ENCODE measurements at regions not wholly inside any gene's neighbourhood (a gene's known extent, or its start where the extent isn't known, plus 50 kb on each side); places are given as distances from the start of the nearest gene placed in this dataset.

GRCh38 chr18:78497641-78498040 lies 482.0 kb upstream of the SALL3 start:
- Histone ChIP-seq H3K4me1 (ENCODE audit: control insufficient read depth, low read length) (no peaks in the 10 kb centered on the region), H3F3A (ENCODE audit: control insufficient read depth, insufficient read depth) (no peaks in the 10 kb centered on the region), H3K27me3 (ENCODE audit: control insufficient read depth, low read length) (no peaks in the 10 kb centered on the region), H3K9me2 (replicated peaks; ENCODE audit: control insufficient read depth, low read length) (no peaks in the 10 kb centered on the region), H3K4me2 (ENCODE audit: low read length) (no peak overlapping the region), H3K79me2 (ENCODE audit: control insufficient read depth, low read length) (no peaks in the 10 kb centered on the region), H3K27ac (ENCODE audit: low read depth, low read length) (no peak overlapping the region), H3K9me3 (ENCODE audit: control insufficient read depth, insufficient read depth, low read length) (peaks cover 22% of the 10 kb centered on the region; the same call in 1 of the 2 replicates), H4K20me1 (ENCODE audit: control insufficient read depth, insufficient read depth, low read depth, low read length) (no peaks in the 10 kb centered on the region), H3K4me3 (ENCODE audit: low read length) (no peak overlapping the region), H3K36me3 (ENCODE audit: control insufficient read depth, low read length) (no peaks in the 10 kb centered on the region)
- TF ChIP-seq, protein P1, sequence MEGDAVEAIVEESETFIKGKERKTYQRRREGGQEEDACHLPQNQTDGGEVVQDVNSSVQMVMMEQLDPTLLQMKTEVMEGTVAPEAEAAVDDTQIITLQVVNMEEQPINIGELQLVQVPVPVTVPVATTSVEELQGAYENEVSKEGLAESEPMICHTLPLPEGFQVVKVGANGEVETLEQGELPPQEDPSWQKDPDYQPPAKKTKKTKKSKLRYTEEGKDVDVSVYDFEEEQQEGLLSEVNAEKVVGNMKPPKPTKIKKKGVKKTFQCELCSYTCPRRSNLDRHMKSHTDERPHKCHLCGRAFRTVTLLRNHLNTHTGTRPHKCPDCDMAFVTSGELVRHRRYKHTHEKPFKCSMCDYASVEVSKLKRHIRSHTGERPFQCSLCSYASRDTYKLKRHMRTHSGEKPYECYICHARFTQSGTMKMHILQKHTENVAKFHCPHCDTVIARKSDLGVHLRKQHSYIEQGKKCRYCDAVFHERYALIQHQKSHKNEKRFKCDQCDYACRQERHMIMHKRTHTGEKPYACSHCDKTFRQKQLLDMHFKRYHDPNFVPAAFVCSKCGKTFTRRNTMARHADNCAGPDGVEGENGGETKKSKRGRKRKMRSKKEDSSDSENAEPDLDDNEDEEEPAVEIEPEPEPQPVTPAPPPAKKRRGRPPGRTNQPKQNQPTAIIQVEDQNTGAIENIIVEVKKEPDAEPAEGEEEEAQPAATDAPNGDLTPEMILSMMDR (IDR thresholded peaks at IDR 0.05; ENCODE audit: low read depth, low read length, poor library complexity, severe bottlenecking): no peak
- no peak for TF ChIP-seq EZH2phosphoT487 (IDR thresholded peaks at IDR 0.05; ENCODE audit: borderline replicate concordance, low read length)

DNA sequence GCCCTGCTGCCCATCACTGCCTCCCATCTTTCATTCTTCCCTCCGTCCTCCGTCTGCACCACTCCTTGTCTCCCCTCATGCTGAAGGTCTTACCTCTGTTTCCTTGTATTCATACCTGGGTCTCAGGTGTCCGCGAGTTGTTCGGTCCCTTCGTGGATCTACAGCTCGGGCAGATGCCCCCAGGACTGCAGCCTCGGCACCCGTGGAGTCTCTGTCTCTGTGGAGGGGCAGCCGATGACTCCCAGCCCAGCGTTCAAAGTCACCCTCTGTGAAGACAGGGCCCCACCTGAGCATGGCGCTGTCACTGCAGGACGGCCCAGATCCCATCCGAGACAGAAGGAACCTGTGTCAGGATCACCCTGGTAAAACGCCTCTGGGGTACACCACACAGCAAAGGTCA lies 480.0 kb upstream of the SALL3 start:
- Histone ChIP-seq H3F3A (ENCODE audit: control insufficient read depth, insufficient read depth) (no peaks in the 10 kb centered on the region), H3K27ac (ENCODE audit: low read depth, low read length) (no peak overlapping the region), H3K4me3 (ENCODE audit: low read length) (no peak overlapping the region), H3K9me3 (ENCODE audit: control insufficient read depth, insufficient read depth, low read length) (peaks cover 26% of the 10 kb centered on the region; the same call in 1 of the 2 replicates), H3K36me3 (ENCODE audit: control insufficient read depth, low read length) (no peaks in the 10 kb centered on the region), H3K79me2 (ENCODE audit: control insufficient read depth, low read length) (no peaks in the 10 kb centered on the region), H3K9me2 (replicated peaks; ENCODE audit: control insufficient read depth, low read length) (no peaks in the 10 kb centered on the region), H3K27me3 (ENCODE audit: control insufficient read depth, low read length) (no peaks in the 10 kb centered on the region), H3K4me1 (ENCODE audit: control insufficient read depth, low read length) (no peaks in the 10 kb centered on the region), H4K20me1 (ENCODE audit: control insufficient read depth, insufficient read depth, low read depth, low read length) (no peaks in the 10 kb centered on the region), H3K4me2 (ENCODE audit: low read length) (no peak overlapping the region)
- TF ChIP-seq, protein P1 (IDR thresholded peaks at IDR 0.05; ENCODE audit: low read depth, low read length, poor library complexity, severe bottlenecking): no peak
- TF ChIP-seq EZH2phosphoT487 (IDR thresholded peaks at IDR 0.05; ENCODE audit: borderline replicate concordance, low read length): no peak

- Histone ChIP-seq H3K4me1 (ENCODE audit: control insufficient read depth, low read length) (no peaks in the 10 kb centered on the region), H4K20me1 (ENCODE audit: control insufficient read depth, insufficient read depth, low read depth, low read length) (no peaks in the 10 kb centered on the region), H3K4me3 (ENCODE audit: low read length) (no peak overlapping the region), H3K79me2 (ENCODE audit: control insufficient read depth, low read length) (no peaks in the 10 kb centered on the region), H3K4me2 (ENCODE audit: low read length) (no peak overlapping the region), H3K36me3 (ENCODE audit: control insufficient read depth, low read length) (no peaks in the 10 kb centered on the region), H3K9me2 (replicated peaks; ENCODE audit: control insufficient read depth, low read length) (no peaks in the 10 kb centered on the region), H3K27ac (ENCODE audit: low read depth, low read length) (no peak overlapping the region), H3K27me3 (ENCODE audit: control insufficient read depth, low read length) (no peaks in the 10 kb centered on the region), H3F3A (ENCODE audit: control insufficient read depth, insufficient read depth) (no peaks in the 10 kb centered on the region), H3K9me3 (ENCODE audit: control insufficient read depth, insufficient read depth, low read length) (peaks cover 26% of the 10 kb centered on the region; the same call in 1 of the 2 replicates)
- no peak for TF ChIP-seq EZH2phosphoT487 (IDR thresholded peaks at IDR 0.05; ENCODE audit: borderline replicate concordance, low read length)
- TF ChIP-seq, protein P1 (IDR thresholded peaks at IDR 0.05; ENCODE audit: low read depth, low read length, poor library complexity, severe bottlenecking): no peak
Measured at GRCh38 chr18:78501251-78501650, 478.4 kb upstream of the SALL3 start.
